PC-9 (cell line): ENCODE measurements at regions not wholly inside any gene's neighbourhood (a gene's known extent, or its start where the extent isn't known, plus 50 kb on each side); places are given as distances from the start of the nearest gene placed in this dataset.

Source experiments
- CTCF ChIP-seq: fragments of 200-600 bp; sonication (generic); conservative IDR thresholded peaks from 2 replicates; pipeline ENCODE4 v1.6.1; 2017; ENCODE audit warnings: mixed run types, antibody characterized with exemption, mild to moderate bottlenecking, moderate library complexity
- EZH2 ChIP-seq: fragments of 200-600 bp; sonication (generic); IDR thresholded peaks from 2 replicates; pipeline ENCODE4 v1.8.0; 2017; ENCODE audit warnings: antibody characterized with exemption, low read depth

GRCh38 chr7:85622059-85622458 lies 435.2 kb upstream of the SEMA3D start:
- TF ChIP-seq CTCF (no peak), EZH2 (no peak)
